Gastrocnemius medialis (tissue), 4 donors: ENCODE measurements at regions not wholly inside any gene's neighbourhood (a gene's known extent, or its start where the extent isn't known, plus 50 kb on each side); places are given as distances from the start of the nearest gene placed in this dataset.

Experiments
- ATAC-seq, 2 donors: fragments of 150-250 bp; one replicate each; pipeline ENCODE4 v1.9.1; 2016
- DNase-seq, 2 donors: peaks; one replicate each; pipeline ENCODE4 v3.0.0-alpha.2; 2019
- H3K27ac ChIP-seq, 4 donors: fragments of 200-600 bp; sonication (generic); 1 replicate in 1 of 4; 2 replicates in 3 of 4; pipeline ENCODE4 v1.5.1; 2016 to 2018; ENCODE audit warnings: mild to moderate bottlenecking in 2 of 4, moderate library complexity in 1 of 4
- H3K27me3 ChIP-seq, 3 donors: fragments of 200-600 bp; sonication (generic) in 2 of 3; 1 replicate in 1 of 3; 2 replicates in 2 of 3; pipeline versions ENCODE4 v1.5.1 to v1.6.0; 2016 to 2019; ENCODE audit warnings: mild to moderate bottlenecking in 1 of 3, moderate library complexity in 1 of 3
- H3K36me3 ChIP-seq, 2 donors: fragments of 200-600 bp; sonication (generic) in 1 of 2; one replicate each; pipeline ENCODE4 v1.5.1; 2017 to 2018
- H3K4me1 ChIP-seq, 2 donors: fragments of 200-600 bp; sonication (generic) in 1 of 2; one replicate each; pipeline ENCODE4 v1.5.1; 2016 to 2017; ENCODE audit warnings: mild to moderate bottlenecking in 2 of 2
- H3K4me3 ChIP-seq, 4 donors: fragments of 200-600 bp; sonication (generic) in 3 of 4; 1 replicate in 1 of 4; 2 replicates in 3 of 4; pipeline ENCODE4 v1.5.1; 2016 to 2019; ENCODE audit warnings: mild to moderate bottlenecking in 2 of 4
- H3K9me3 ChIP-seq, 3 donors: fragments of 200-600 bp; sonication (generic) in 2 of 3; 1 replicate in 1 of 3; 2 replicates in 2 of 3; pipeline ENCODE4 v1.5.1; 2016 to 2019
- CTCF ChIP-seq, 5 experiments: fragments of 450-650 bp in 3 of 5; fragments of 200-600 bp in 2 of 5; sonication (generic) in 2 of 5; IDR thresholded peaks in 4 of 5; conservative IDR thresholded peaks in 1 of 5; 1 replicate in 4 of 5; 2 replicates in 1 of 5; pipeline ENCODE4 v1.5.1; 2016 to 2019; ENCODE audit warnings: antibody characterized with exemption in 5 of 5, mild to moderate bottlenecking in 3 of 5, moderate library complexity in 3 of 5
- POLR2A ChIP-seq, 2 donors: fragments of 450-650 bp; IDR thresholded peaks; one replicate each; pipeline ENCODE4 v1.6.1; 2017; ENCODE audit warnings: antibody characterized with exemption in 2 of 2, mild to moderate bottlenecking in 2 of 2, moderate library complexity in 2 of 2
- in situ Hi-C, 4 donors: fragments of 200-750 bp; cut with MboI; loops; one replicate each; pipeline versions ENCODE4 v1.15.0 to v1.8.0; 2017; ENCODE audit warnings: low sequenced_read_pairs in 4 of 4
- intact Hi-C: fragments of 100-400 bp; cut with DNase I; formaldehyde crosslinking; loops from one replicate; pipeline ENCODE4 v1.15.1; 2023; ENCODE audit warnings: low total_unique reads

GRCh38 chr6:115690854-115691253 is 369.8 kb downstream of the FRK start:
- DNase-seq (no peak), ATAC-seq (no peak)
- Histone ChIP-seq H3K36me3 (no peaks in the 10 kb centered on the region), H3K4me1 (no peaks in the 10 kb centered on the region), H3K4me3 (no peak overlapping the region), H3K27ac (no peak overlapping the region), H3K9me3 (no peaks in the 10 kb centered on the region), H3K27me3 (no peaks in the 10 kb centered on the region)
- intact Hi-C loops (no loop called here), in situ Hi-C loops (no loop called here)
- TF ChIP-seq CTCF (IDR thresholded peaks at IDR 0.05 in 4 of 5, conservative IDR thresholded peaks at IDR 0.05 in 1 of 5): no peak
- TF ChIP-seq POLR2A (IDR thresholded peaks at IDR 0.05): no peak

- no peak for DNase-seq
- Histone ChIP-seq H3K4me1 (no peaks in the 10 kb centered on the region), H3K27me3 (no peaks in the 10 kb centered on the region), H3K4me3 (no peak overlapping the region), H3K9me3 (no peaks in the 10 kb centered on the region), H3K36me3 (no peaks in the 10 kb centered on the region), H3K27ac (no peak overlapping the region)
- in situ Hi-C loops: no loop called here
- no peak for ATAC-seq
- TF ChIP-seq CTCF (IDR thresholded peaks at IDR 0.05 in 4 of 5, conservative IDR thresholded peaks at IDR 0.05 in 1 of 5) (no peak), POLR2A (IDR thresholded peaks at IDR 0.05) (no peak)
- intact Hi-C loops: no loop called here
These were observed 378.5 kb downstream of the FRK start for GRCh38 chr6:115681978-115682775.

- H3K4me1 ChIP-seq: no peaks in the 10 kb centered on the region
- in situ Hi-C loops: no loop called here
- no peak overlapping the region for H3K4me3 ChIP-seq
- no peaks in the 10 kb centered on the region for H3K9me3 ChIP-seq
- ATAC-seq (no peak), DNase-seq (no peak)
- TF ChIP-seq POLR2A (IDR thresholded peaks at IDR 0.05) (no peak), CTCF (IDR thresholded peaks at IDR 0.05 in 4 of 5, conservative IDR thresholded peaks at IDR 0.05 in 1 of 5) (no peak)
- no peaks in the 10 kb centered on the region for H3K27me3 ChIP-seq
- intact Hi-C loops: no loop called here
- no peak overlapping the region for H3K27ac ChIP-seq
- H3K36me3 ChIP-seq: no peaks in the 10 kb centered on the region
These were observed 380.1 kb downstream of the FRK start for GRCh38 chr6:115680621-115681020.

- H3K27me3 ChIP-seq: no peaks in the 10 kb centered on the region
- ATAC-seq (no peak), DNase-seq (no peak)
- H3K4me3 ChIP-seq: no peak overlapping the region
- intact Hi-C loops: no loop called here
- in situ Hi-C loops: no loop called here
- no peaks in the 10 kb centered on the region for H3K36me3 ChIP-seq
- no peak for TF ChIP-seq CTCF (IDR thresholded peaks at IDR 0.05 in 4 of 5, conservative IDR thresholded peaks at IDR 0.05 in 1 of 5)
- no peak for TF ChIP-seq POLR2A (IDR thresholded peaks at IDR 0.05)
- H3K27ac ChIP-seq: no peak overlapping the region
- no peaks in the 10 kb centered on the region for H3K4me1 ChIP-seq
- no peaks in the 10 kb centered on the region for H3K9me3 ChIP-seq
These were observed 383.5 kb downstream of the FRK start for GRCh38 chr6:115677198-115677597.

GRCh38 chr6:115675443-115675842 is 385.2 kb downstream of the FRK start:
- ATAC-seq (no peak), DNase-seq (no peak)
- Histone ChIP-seq H3K27me3 (no peaks in the 10 kb centered on the region), H3K4me1 (no peaks in the 10 kb centered on the region), H3K4me3 (no peak overlapping the region), H3K36me3 (no peaks in the 10 kb centered on the region), H3K27ac (no peak overlapping the region), H3K9me3 (no peaks in the 10 kb centered on the region)
- no peak for TF ChIP-seq CTCF (IDR thresholded peaks at IDR 0.05 in 4 of 5, conservative IDR thresholded peaks at IDR 0.05 in 1 of 5)
- in situ Hi-C loops: no loop called here
- intact Hi-C loops: no loop called here
